T-helper 2 cell treated with Interferon-gamma antibody and Interleukin-4, amounts not matched to agents 5 μg/mL and 100 μg/mL, for 36 hours (primary cell): ENCODE measurements at regions not wholly inside any gene's neighbourhood (a gene's known extent, or its start where the extent isn't known, plus 50 kb on each side); places are given as distances from the start of the nearest gene placed in this dataset.

Experiments
- DNase-seq: peaks from one replicate; pipeline ENCODE4 v3.0.0; 2021; ENCODE audit warnings: low spot score
- H3K27ac Mint-ChIP-seq: one replicate; pipeline ENCODE4 v1.8.0; 2021; ENCODE audit warnings: mild to moderate bottlenecking, mixed read lengths
- H3K27me3 Mint-ChIP-seq: one replicate; pipeline ENCODE4 v1.8.0; 2021; ENCODE audit warnings: low read depth, mixed read lengths
- H3K36me3 Mint-ChIP-seq: one replicate; pipeline ENCODE4 v1.8.0; 2021; ENCODE audit warnings: low read depth, mixed read lengths
- H3K4me1 Mint-ChIP-seq: one replicate; pipeline ENCODE4 v1.8.0; 2021; ENCODE audit warnings: low read depth, mixed read lengths
- H3K4me3 Mint-ChIP-seq: one replicate; pipeline ENCODE4 v1.8.0; 2022; ENCODE audit warnings: mild to moderate bottlenecking, moderate library complexity, mixed read lengths
- H3K9me3 Mint-ChIP-seq: one replicate; pipeline ENCODE4 v1.8.0; 2021; ENCODE audit warnings: mixed read lengths

- no peaks in the 10 kb centered on the region for H3K4me1 Mint-ChIP-seq
Observed at GRCh38 chrX:148412006-148412405, 88.4 kb upstream of the AFF2 start.

GRCh38 chrX:148416142-148416541 lies 84.3 kb upstream of the AFF2 start:
- H3K4me1 Mint-ChIP-seq: no peaks in the 10 kb centered on the region
- no peaks in the 10 kb centered on the region for H3K36me3 Mint-ChIP-seq
- H3K27ac Mint-ChIP-seq: no peak overlapping the region

More at GRCh38 chrX:148412006-148412405, 88.4 kb upstream of the AFF2 start:
- Mint-ChIP-seq H3K27ac (no peak overlapping the region), H3K36me3 (no peaks in the 10 kb centered on the region), H3K27me3 (peaks cover 8% of the 10 kb centered on the region), H3K4me3 (no peak overlapping the region), H3K9me3 (no peaks in the 10 kb centered on the region)
- DNase-seq: no peak

GRCh38 chrX:148416931-148417330 lies 83.5 kb upstream of the AFF2 start:
- Mint-ChIP-seq H3K36me3 (no peaks in the 10 kb centered on the region), H3K9me3 (peaks cover 7% of the 10 kb centered on the region), H3K27me3 (no peaks in the 10 kb centered on the region), H3K27ac (no peak overlapping the region), H3K4me3 (no peak overlapping the region), H3K4me1 (no peaks in the 10 kb centered on the region)
- no peak for DNase-seq

More at GRCh38 chrX:148416142-148416541, 84.3 kb upstream of the AFF2 start:
- H3K27me3 Mint-ChIP-seq: no peaks in the 10 kb centered on the region
- no peak for DNase-seq
- peaks cover 7% of the 10 kb centered on the region for H3K9me3 Mint-ChIP-seq
- no peak overlapping the region for H3K4me3 Mint-ChIP-seq

DNA sequence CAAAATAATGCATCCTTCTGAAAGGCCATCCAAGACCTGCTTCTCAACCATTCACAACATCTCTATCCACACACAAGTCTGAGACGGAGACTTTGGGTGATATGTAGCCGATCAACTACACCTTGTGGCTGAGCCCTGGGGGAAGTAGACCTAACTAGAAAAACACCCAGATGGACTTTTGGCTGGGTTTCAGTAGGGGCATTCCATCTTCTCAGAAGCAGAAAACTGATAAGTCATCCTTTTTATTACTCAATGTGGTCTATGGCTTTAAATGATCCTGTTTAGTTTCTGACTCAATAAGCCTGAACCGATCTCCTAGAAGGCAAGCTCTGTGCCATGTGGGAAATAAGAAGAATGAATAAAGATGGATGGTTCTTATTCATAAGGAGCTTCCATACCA lies 82.5 kb upstream of the AFF2 start:
- peaks cover 7% of the 10 kb centered on the region for H3K9me3 Mint-ChIP-seq
- no peaks in the 10 kb centered on the region for H3K4me1 Mint-ChIP-seq
- no peak overlapping the region for H3K27ac Mint-ChIP-seq
- DNase-seq: no peak
- no peaks in the 10 kb centered on the region for H3K27me3 Mint-ChIP-seq
- no peaks in the 10 kb centered on the region for H3K36me3 Mint-ChIP-seq
- H3K4me3 Mint-ChIP-seq: no peak overlapping the region

DNA sequence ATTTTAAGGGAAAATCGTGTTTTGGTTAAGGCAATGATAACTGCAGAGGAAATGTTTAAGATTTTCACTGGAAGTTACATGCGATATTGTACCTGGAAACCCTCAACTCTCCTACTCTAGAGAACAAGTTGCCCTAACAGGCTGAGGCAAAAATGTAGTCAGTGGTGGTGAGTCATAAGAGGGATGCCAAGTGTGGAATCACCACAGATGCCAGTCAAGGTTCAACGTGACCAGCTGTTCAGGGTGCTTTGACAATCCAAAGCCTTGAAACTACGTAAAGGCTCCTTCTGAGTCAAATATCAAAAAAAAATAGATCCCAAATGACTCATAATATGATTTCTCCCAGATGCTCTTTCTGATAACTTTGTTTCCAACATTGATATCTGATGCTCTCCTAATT lies 77.9 kb upstream of the AFF2 start:
- DNase-seq: no peak
- Mint-ChIP-seq H3K4me1 (no peaks in the 10 kb centered on the region), H3K27me3 (no peaks in the 10 kb centered on the region), H3K27ac (no peak overlapping the region), H3K9me3 (peaks cover 7% of the 10 kb centered on the region), H3K36me3 (no peaks in the 10 kb centered on the region), H3K4me3 (no peak overlapping the region)

GRCh38 chrX:148424570-148424969 lies 75.8 kb upstream of the AFF2 start:
- Mint-ChIP-seq H3K4me3 (no peak overlapping the region), H3K36me3 (no peaks in the 10 kb centered on the region), H3K4me1 (no peaks in the 10 kb centered on the region), H3K9me3 (no peaks in the 10 kb centered on the region), H3K27ac (no peak overlapping the region), H3K27me3 (no peaks in the 10 kb centered on the region)
- no peak for DNase-seq

- no peaks in the 10 kb centered on the region for H3K9me3 Mint-ChIP-seq
- H3K4me3 Mint-ChIP-seq: no peak overlapping the region
- H3K27ac Mint-ChIP-seq: no peak overlapping the region
- no peaks in the 10 kb centered on the region for H3K36me3 Mint-ChIP-seq
- H3K4me1 Mint-ChIP-seq: no peaks in the 10 kb centered on the region
- no peaks in the 10 kb centered on the region for H3K27me3 Mint-ChIP-seq
- no peak for DNase-seq
Observed at GRCh38 chrX:148426467-148426866, 74.0 kb upstream of the AFF2 start.

- peaks cover 3% of the 10 kb centered on the region for H3K4me1 Mint-ChIP-seq
- DNase-seq: no peak
- no peaks in the 10 kb centered on the region for H3K36me3 Mint-ChIP-seq
- no peak overlapping the region for H3K27ac Mint-ChIP-seq
- no peak overlapping the region for H3K4me3 Mint-ChIP-seq
- no peaks in the 10 kb centered on the region for H3K9me3 Mint-ChIP-seq
- no peaks in the 10 kb centered on the region for H3K27me3 Mint-ChIP-seq
Observed at GRCh38 chrX:148441387-148441786, 59.0 kb upstream of the AFF2 start.

GRCh38 chrX:148443216-148443615 lies 57.2 kb upstream of the AFF2 start:
- H3K36me3 Mint-ChIP-seq: no peaks in the 10 kb centered on the region
- no peaks in the 10 kb centered on the region for H3K27me3 Mint-ChIP-seq
- no peak overlapping the region for H3K4me3 Mint-ChIP-seq
- H3K4me1 Mint-ChIP-seq: peaks cover 3% of the 10 kb centered on the region
- DNase-seq: no peak
- H3K27ac Mint-ChIP-seq: no peak overlapping the region
- H3K9me3 Mint-ChIP-seq: no peaks in the 10 kb centered on the region

DNA sequence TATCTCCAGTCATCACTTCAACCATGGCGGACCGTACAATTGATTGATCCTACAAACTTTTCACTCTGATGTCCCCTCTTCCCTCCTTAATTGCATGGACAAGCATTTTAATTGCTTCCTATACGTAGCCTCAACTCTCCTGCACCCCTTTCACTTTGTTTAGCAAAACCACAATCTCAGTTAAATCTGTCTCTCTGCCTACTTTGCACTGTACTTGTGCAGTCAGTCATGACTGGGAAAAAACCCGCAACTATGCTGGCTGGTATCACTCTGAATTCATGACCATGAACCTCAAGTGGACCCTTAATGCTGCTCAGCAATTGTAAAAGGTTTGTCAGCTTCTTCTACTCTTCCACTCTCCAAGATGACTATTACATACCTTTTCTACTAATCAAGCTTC lies 51.7 kb upstream of the AFF2 start:
- Mint-ChIP-seq H3K27me3 (no peaks in the 10 kb centered on the region), H3K9me3 (no peaks in the 10 kb centered on the region), H3K4me3 (no peak overlapping the region), H3K4me1 (no peaks in the 10 kb centered on the region), H3K27ac (no peak overlapping the region), H3K36me3 (no peaks in the 10 kb centered on the region)
- DNase-seq: no peak
